HL-60/S4 treated with retinoic acid at 250 ng/mL for 4 days and 3 days (cell line): ENCODE measurements at regions not wholly inside any gene's neighbourhood (a gene's known extent, or its start where the extent isn't known, plus 50 kb on each side); places are given as distances from the start of the nearest gene placed in this dataset.

Experiments used
- in situ Hi-C: fragments of 300-500 bp; cut with MboI; formaldehyde crosslinking; loops from 2 replicates; pipeline ENCODE4 v1.7.0; 2022; ENCODE audit warnings: low sequenced_read_pairs

GRCh38 chr6:9503111-9503761 lies 911.6 kb downstream of the TFAP2A start:
- in situ Hi-C loops, result no loop called here

- in situ Hi-C loops, result no loop called here
These were observed 915.2 kb downstream of the TFAP2A start for GRCh38 chr6:9499709-9500108.

- in situ Hi-C loops, result no loop called here
These were observed 918.0 kb downstream of the TFAP2A start for GRCh38 chr6:9496837-9497236.

GRCh38 chr6:9494864-9495263 lies 920.0 kb downstream of the TFAP2A start:
- in situ Hi-C loops, result no loop called here

- in situ Hi-C loops, result no loop called here
These were observed 922.1 kb downstream of the TFAP2A start for GRCh38 chr6:9492790-9493189.

- in situ Hi-C loops, result no loop called here
These were observed 927.7 kb downstream of the TFAP2A start for GRCh38 chr6:9487128-9487527.

GRCh38 chr6:9485992-9486391 lies 928.9 kb downstream of the TFAP2A start:
- in situ Hi-C loops, result no loop called here

- in situ Hi-C loops, result no loop called here
These were observed 930.2 kb downstream of the TFAP2A start for GRCh38 chr6:9484686-9485085.

GRCh38 chr6:9484091-9484490 lies 930.8 kb downstream of the TFAP2A start:
- in situ Hi-C loops, result no loop called here

- in situ Hi-C loops, result no loop called here
These were observed 932.7 kb downstream of the TFAP2A start for GRCh38 chr6:9482030-9482738.

GRCh38 chr6:9481292-9482029 lies 933.4 kb downstream of the TFAP2A start:
- in situ Hi-C loops, result no loop called here

- in situ Hi-C loops, result no loop called here
These were observed 946.6 kb downstream of the TFAP2A start for GRCh38 chr6:9468277-9468676.

- in situ Hi-C loops, result no loop called here
These were observed 947.1 kb downstream of the TFAP2A start for GRCh38 chr6:9467741-9468140.

- in situ Hi-C loops, result no loop called here
These were observed 950.3 kb downstream of the TFAP2A start for GRCh38 chr6:9464583-9464982.

GRCh38 chr6:9463311-9463710 lies 951.6 kb downstream of the TFAP2A start:
- in situ Hi-C loops, result no loop called here

- in situ Hi-C loops, result no loop called here
These were observed 953.7 kb downstream of the TFAP2A start for GRCh38 chr6:9461188-9461587.

GRCh38 chr6:9458424-9458823 lies 956.5 kb downstream of the TFAP2A start:
- in situ Hi-C loops, result no loop called here

- in situ Hi-C loops, result no loop called here
These were observed 958.8 kb downstream of the TFAP2A start for GRCh38 chr6:9455864-9456658.

GRCh38 chr6:9439621-9440330 lies 975.1 kb downstream of the TFAP2A start:
- in situ Hi-C loops, result no loop called here

- in situ Hi-C loops, result no loop called here
These were observed 977.0 kb downstream of the TFAP2A start for GRCh38 chr6:9437836-9438235.

- in situ Hi-C loops, result no loop called here
These were observed 979.6 kb downstream of the TFAP2A start for GRCh38 chr6:9435281-9435680.
